HCT116 (cell line): ENCODE measurements at regions not wholly inside any gene's neighbourhood (a gene's known extent, or its start where the extent isn't known, plus 50 kb on each side); places are given as distances from the start of the nearest gene placed in this dataset.

ENCODE experiments used
- CEBPB ChIP-seq: IDR thresholded peaks from 2 replicates; pipeline ENCODE4 v1.6.1; 2012; ENCODE audit warnings: low read depth
- ELF1 ChIP-seq: IDR thresholded peaks from 2 replicates; pipeline ENCODE4 v1.6.1; 2012; ENCODE audit warnings: low read depth, borderline replicate concordance
- EZH2 ChIP-seq: fragments of 200-600 bp; sonication (generic); IDR thresholded peaks from 2 replicates; pipeline ENCODE4 v1.6.1; 2017; ENCODE audit warnings: antibody characterized with exemption, mixed run types
- JUND ChIP-seq: IDR thresholded peaks from 2 replicates; pipeline ENCODE4 v1.6.1; 2012
- POLR2A ChIP-seq: IDR thresholded peaks from 2 replicates; pipeline ENCODE4 v1.7.0; 2011; ENCODE audit warnings: borderline replicate concordance; ENCODE audit not compliant: insufficient read depth, insufficient read length; ENCODE audit errors: extremely low read depth
- POLR2AphosphoS5 ChIP-seq: IDR thresholded peaks from 2 replicates; pipeline ENCODE4 v1.6.1; 2011; ENCODE audit warnings: mild to moderate bottlenecking, low read depth, low read length, moderate library complexity
- RAD21 ChIP-seq: IDR thresholded peaks from 2 replicates; pipeline ENCODE4 v1.6.1; 2012; ENCODE audit warnings: low read depth, mild to moderate bottlenecking
- SP1 ChIP-seq: IDR thresholded peaks from 2 replicates; pipeline ENCODE4 v1.6.1; 2012; ENCODE audit warnings: low read depth
- SRF ChIP-seq: IDR thresholded peaks from 2 replicates; pipeline ENCODE4 v1.6.1; 2012; ENCODE audit warnings: low read depth
- YY1 ChIP-seq: IDR thresholded peaks from 2 replicates; pipeline ENCODE4 v1.6.1; 2011; ENCODE audit warnings: low read length, low read depth, moderate library complexity, mild to moderate bottlenecking; ENCODE audit not compliant: insufficient replicate concordance; ENCODE audit errors: extremely low read depth
- TF ChIP-seq, protein P1 (sequence below), 3 experiments: fragments of 200-600 bp in 1 of 3; sonication (generic) in 1 of 3; IDR thresholded peaks in 2 of 3; conservative IDR thresholded peaks in 1 of 3; 2 replicates each; pipeline ENCODE4 v1.5.1; 2012 to 2017; ENCODE audit warnings: low read depth in 2 of 3, low read length in 2 of 3, antibody characterized with exemption in 1 of 3, borderline replicate concordance in 1 of 3, control low read depth in 1 of 3, mild to moderate bottlenecking in 1 of 3, mixed read lengths in 1 of 3, mixed run types in 1 of 3, moderate library complexity in 1 of 3; ENCODE audit not compliant: insufficient read depth in 1 of 3
- TF ChIP-seq, protein P2 (sequence below): IDR thresholded peaks from 2 replicates; pipeline ENCODE4 v1.6.1; 2012

DNA sequence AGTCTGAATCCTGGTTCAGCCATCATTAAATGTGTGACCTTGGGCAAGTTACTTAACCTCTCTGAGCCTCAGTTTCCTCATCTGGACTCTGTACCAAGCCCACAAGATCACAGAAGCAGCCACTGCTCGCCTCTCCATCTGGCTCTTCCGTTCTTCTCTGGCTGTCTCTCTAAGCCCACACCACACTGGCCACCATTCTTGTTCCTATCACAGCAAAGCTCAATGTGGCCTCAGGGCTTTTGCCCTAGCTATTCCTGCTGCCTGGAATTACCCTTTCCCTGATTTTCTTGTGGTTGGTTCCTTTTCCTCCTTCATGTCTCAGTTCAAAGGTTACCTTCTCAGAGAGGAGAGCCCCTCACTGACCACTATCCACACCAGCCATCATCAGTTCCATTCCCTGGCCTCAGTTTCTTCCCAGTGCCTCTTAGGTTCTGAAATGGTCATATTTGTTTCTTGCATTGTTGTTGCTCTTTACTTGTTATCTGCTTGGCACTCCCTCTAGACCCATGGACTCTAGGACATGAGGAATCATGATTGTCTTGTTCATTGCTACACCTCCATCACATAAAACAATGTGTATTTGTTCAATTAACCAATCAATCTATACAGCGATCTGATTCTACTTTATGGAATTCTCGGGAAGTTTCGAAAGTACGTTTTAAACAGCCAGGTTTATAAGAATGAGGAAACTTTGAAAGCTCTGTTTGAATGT, 56.5 kb upstream of the PTPN1 start:
- TF ChIP-seq CEBPB: no peak
- TF ChIP-seq POLR2AphosphoS5: no peak
- TF ChIP-seq, protein P1, sequence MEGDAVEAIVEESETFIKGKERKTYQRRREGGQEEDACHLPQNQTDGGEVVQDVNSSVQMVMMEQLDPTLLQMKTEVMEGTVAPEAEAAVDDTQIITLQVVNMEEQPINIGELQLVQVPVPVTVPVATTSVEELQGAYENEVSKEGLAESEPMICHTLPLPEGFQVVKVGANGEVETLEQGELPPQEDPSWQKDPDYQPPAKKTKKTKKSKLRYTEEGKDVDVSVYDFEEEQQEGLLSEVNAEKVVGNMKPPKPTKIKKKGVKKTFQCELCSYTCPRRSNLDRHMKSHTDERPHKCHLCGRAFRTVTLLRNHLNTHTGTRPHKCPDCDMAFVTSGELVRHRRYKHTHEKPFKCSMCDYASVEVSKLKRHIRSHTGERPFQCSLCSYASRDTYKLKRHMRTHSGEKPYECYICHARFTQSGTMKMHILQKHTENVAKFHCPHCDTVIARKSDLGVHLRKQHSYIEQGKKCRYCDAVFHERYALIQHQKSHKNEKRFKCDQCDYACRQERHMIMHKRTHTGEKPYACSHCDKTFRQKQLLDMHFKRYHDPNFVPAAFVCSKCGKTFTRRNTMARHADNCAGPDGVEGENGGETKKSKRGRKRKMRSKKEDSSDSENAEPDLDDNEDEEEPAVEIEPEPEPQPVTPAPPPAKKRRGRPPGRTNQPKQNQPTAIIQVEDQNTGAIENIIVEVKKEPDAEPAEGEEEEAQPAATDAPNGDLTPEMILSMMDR (IDR thresholded peaks at IDR 0.05 in 2 of 3, conservative IDR thresholded peaks at IDR 0.05 in 1 of 3; ENCODE audit: borderline replicate concordance in 1 of 3, insufficient read depth in 1 of 3, low read depth in 2 of 3, low read length in 2 of 3): no peak
- no peak for TF ChIP-seq JUND
- TF ChIP-seq POLR2A: no peak
- TF ChIP-seq EZH2: no peak
- TF ChIP-seq, protein P2, sequence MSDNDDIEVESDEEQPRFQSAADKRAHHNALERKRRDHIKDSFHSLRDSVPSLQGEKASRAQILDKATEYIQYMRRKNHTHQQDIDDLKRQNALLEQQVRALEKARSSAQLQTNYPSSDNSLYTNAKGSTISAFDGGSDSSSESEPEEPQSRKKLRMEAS: no peak
- TF ChIP-seq ELF1: no peak
- TF ChIP-seq SRF: no peak
- TF ChIP-seq SP1: no peak
- no peak for TF ChIP-seq RAD21
- TF ChIP-seq YY1: no peak
